ENCODE measurements at regions not wholly inside any gene's neighbourhood (a gene's known extent, or its start where the extent isn't known, plus 50 kb on each side); places are given as distances from the start of the nearest gene placed in this dataset.

GRCh38 chr7:42593860-42594259 lies 318.0 kb downstream of the C7orf25 start:
- Histone ChIP-seq H3K79me2 (ENCODE audit: insufficient read depth) (no peaks in the 10 kb centered on the region), H2AFZ (ENCODE audit: low read depth) (no peak overlapping the region), H3K9ac (no peak overlapping the region), H3K36me3 (replicated peaks in 1 of 2; ENCODE audit: control insufficient read depth in 1 of 2, insufficient read depth in 2 of 2, low read length in 1 of 2) (no peaks in the 10 kb centered on the region), H3K9me2 (0 out of 2 replicates have a peak, but pooled peaks cover 3% of the 10 kb centered on the region), H3K4me3 (ENCODE audit: low read depth in 2 of 2, low read length in 1 of 2) (no peak overlapping the region), H4K20me1 (ENCODE audit: insufficient read depth) (no peaks in the 10 kb centered on the region), H3K27me3 (ENCODE audit: insufficient read depth) (no peaks in the 10 kb centered on the region), H3K4me1 (ENCODE audit: control insufficient read depth in 1 of 2, insufficient read depth in 2 of 2, low read depth in 1 of 2, low read length in 1 of 2) (no peaks in the 10 kb centered on the region), H3K27ac (ENCODE audit: low read depth in 2 of 2, low read length in 1 of 2) (no peak overlapping the region), H3K9me3 (no peaks in the 10 kb centered on the region), H3F3A (replicated peaks; ENCODE audit: insufficient read depth) (no peaks in the 10 kb centered on the region), H3K4me2 (no peak overlapping the region)
- CTCF ChIA-PET = no interaction called here
- DNase-seq = no peak
- POLR2A ChIA-PET = no interaction called here
- under 1% methylated on average over 3 of the region's 3 CpGs for WGBS (ENCODE audit: low lambda C conversion rate)
- no peak for TF ChIP-seq GABPA (IDR thresholded peaks at IDR 0.05; ENCODE audit: low read depth)
- no peak for TF ChIP-seq RAD21 (IDR thresholded peaks at IDR 0.05; ENCODE audit: low read length)
- TF ChIP-seq ZBTB33 (IDR thresholded peaks at IDR 0.05; ENCODE audit: borderline replicate concordance, low read depth) = no peak
- no peak for TF ChIP-seq JUND (IDR thresholded peaks at IDR 0.05)
- no peak for TF ChIP-seq SMC3 (IDR thresholded peaks at IDR 0.05; ENCODE audit: low read depth, low read length)
- TF ChIP-seq CTCF (IDR thresholded peaks at IDR 0.05) = no peak
- no peak for TF ChIP-seq NFIC (IDR thresholded peaks at IDR 0.05; ENCODE audit: borderline replicate concordance)
- no peak for TF ChIP-seq IRF3 (IDR thresholded peaks at IDR 0.05; ENCODE audit: low read depth, low read length)
- no peak for TF ChIP-seq FOXM1 (IDR thresholded peaks at IDR 0.05; ENCODE audit: low read depth)
- TF ChIP-seq EP300 (IDR thresholded peaks at IDR 0.05; ENCODE audit: borderline replicate concordance in 1 of 2, low read depth in 1 of 2, low read length in 1 of 2) = no peak
- no peak for TF ChIP-seq EZH2phosphoT487 (IDR thresholded peaks at IDR 0.05; ENCODE audit: borderline replicate concordance, low read depth)
- TF ChIP-seq TEAD4 (IDR thresholded peaks at IDR 0.05; ENCODE audit: borderline replicate concordance, insufficient read depth) = no peak
- no peak for TF ChIP-seq MAX (IDR thresholded peaks at IDR 0.05; ENCODE audit: low read depth)
- no peak for TF ChIP-seq RXRA (IDR thresholded peaks at IDR 0.05; ENCODE audit: borderline replicate concordance, low read depth)
- no peak for TF ChIP-seq YY1 (IDR thresholded peaks at IDR 0.05; ENCODE audit: low read depth)
- TF ChIP-seq POLR2AphosphoS5 (IDR thresholded peaks at IDR 0.05; ENCODE audit: low read depth, low read length) = no peak
- no peak for TF ChIP-seq GATA2 (CRISPR knock-in tag; IDR thresholded peaks at IDR 0.05)
- TF ChIP-seq FOSL2 (IDR thresholded peaks at IDR 0.05; ENCODE audit: borderline replicate concordance, low read depth) = no peak

Measured in SK-N-SH (cell line).